DOHH2 (cell line): ENCODE measurements at regions not wholly inside any gene's neighbourhood (a gene's known extent, or its start where the extent isn't known, plus 50 kb on each side); places are given as distances from the start of the nearest gene placed in this dataset.

Source experiments
- EZH2phosphoT487 ChIP-seq: fragments of 200-600 bp; sonication (generic); IDR thresholded peaks from 2 replicates; pipeline ENCODE4 v1.6.1; 2017; ENCODE audit warnings: borderline replicate concordance, mild to moderate bottlenecking, antibody characterized with exemption, low read length, moderate library complexity, mixed read lengths
- TF ChIP-seq, protein P1 (sequence below): fragments of 200-600 bp; sonication (generic); IDR thresholded peaks from one replicate; pipeline ENCODE4 v1.5.1; 2014; ENCODE audit warnings: antibody characterized with exemption, mild to moderate bottlenecking, low read depth, low read length; ENCODE audit not compliant: poor library complexity, severe bottlenecking

DNA sequence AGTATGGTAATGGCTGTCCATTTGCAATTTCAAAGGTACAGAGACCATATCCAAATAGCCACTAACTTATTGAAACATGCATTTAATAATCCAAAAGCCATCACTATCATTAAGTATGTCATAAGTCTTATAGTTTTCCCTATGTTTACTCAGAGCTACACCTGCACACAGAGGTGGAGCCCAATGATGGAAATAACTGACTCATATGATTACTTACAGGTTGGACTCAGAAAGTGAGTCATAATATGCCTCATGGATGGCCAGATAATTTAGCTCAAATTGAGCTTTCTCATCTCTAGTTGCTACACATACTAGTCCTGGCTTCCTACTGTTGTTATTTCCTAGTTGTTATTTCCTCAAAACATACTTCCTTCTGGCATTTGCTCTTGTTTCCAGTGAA is 104.4 kb upstream of the KHDRBS2 start:
- TF ChIP-seq, protein P1, sequence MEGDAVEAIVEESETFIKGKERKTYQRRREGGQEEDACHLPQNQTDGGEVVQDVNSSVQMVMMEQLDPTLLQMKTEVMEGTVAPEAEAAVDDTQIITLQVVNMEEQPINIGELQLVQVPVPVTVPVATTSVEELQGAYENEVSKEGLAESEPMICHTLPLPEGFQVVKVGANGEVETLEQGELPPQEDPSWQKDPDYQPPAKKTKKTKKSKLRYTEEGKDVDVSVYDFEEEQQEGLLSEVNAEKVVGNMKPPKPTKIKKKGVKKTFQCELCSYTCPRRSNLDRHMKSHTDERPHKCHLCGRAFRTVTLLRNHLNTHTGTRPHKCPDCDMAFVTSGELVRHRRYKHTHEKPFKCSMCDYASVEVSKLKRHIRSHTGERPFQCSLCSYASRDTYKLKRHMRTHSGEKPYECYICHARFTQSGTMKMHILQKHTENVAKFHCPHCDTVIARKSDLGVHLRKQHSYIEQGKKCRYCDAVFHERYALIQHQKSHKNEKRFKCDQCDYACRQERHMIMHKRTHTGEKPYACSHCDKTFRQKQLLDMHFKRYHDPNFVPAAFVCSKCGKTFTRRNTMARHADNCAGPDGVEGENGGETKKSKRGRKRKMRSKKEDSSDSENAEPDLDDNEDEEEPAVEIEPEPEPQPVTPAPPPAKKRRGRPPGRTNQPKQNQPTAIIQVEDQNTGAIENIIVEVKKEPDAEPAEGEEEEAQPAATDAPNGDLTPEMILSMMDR, result no peak
- no peak for TF ChIP-seq EZH2phosphoT487
